Activated CD4-positive, CD25-positive, alpha-beta regulatory T cell treated with anti-CD3 and anti-CD28 coated beads, Interleukin-2, amount 50 U/mL, for 24 hours (primary cell): ENCODE measurements at regions not wholly inside any gene's neighbourhood (a gene's known extent, or its start where the extent isn't known, plus 50 kb on each side); places are given as distances from the start of the nearest gene placed in this dataset.

Source experiments
- ATAC-seq, 2 donors: fragments of 150-1000 bp; cut with Tn5 transposase; one replicate each; pipeline ENCODE4 v1.10.0; 2021; ENCODE audit warnings: mild to moderate bottlenecking in 1 of 2, moderate library complexity in 1 of 2

- ATAC-seq: no peak
Observed at GRCh38 chr1:115233598-115233997, 104.5 kb downstream of the NGF start.

- no peak for ATAC-seq
Observed at GRCh38 chr1:115230281-115230680, 107.8 kb downstream of the NGF start.

GRCh38 chr1:115229016-115229415 is 109.0 kb downstream of the NGF start:
- no peak for ATAC-seq

- ATAC-seq: no peak
Observed at GRCh38 chr1:115228191-115228590, 109.9 kb downstream of the NGF start.

- ATAC-seq: no peak
Observed at GRCh38 chr1:115227346-115228082, 110.5 kb downstream of the NGF start.

- ATAC-seq: no peak
Observed at GRCh38 chr1:115225993-115226685, 111.9 kb downstream of the NGF start.

GRCh38 chr1:115224636-115225035 is 113.4 kb downstream of the NGF start:
- no peak for ATAC-seq

GRCh38 chr1:115222616-115223402 is 115.2 kb downstream of the NGF start:
- ATAC-seq: no peak

GRCh38 chr1:115220340-115221270 is 117.4 kb downstream of the NGF start:
- ATAC-seq: no peak

GRCh38 chr1:115219927-115220326 is 118.1 kb downstream of the NGF start:
- no peak for ATAC-seq

- no peak for ATAC-seq
Observed at GRCh38 chr1:115218699-115219098, 119.3 kb downstream of the NGF start.

- ATAC-seq: no peak
Observed at GRCh38 chr1:115218034-115218405, 120.0 kb downstream of the NGF start.

- ATAC-seq: no peak
Observed at GRCh38 chr1:115217150-115218033, 120.7 kb downstream of the NGF start.

GRCh38 chr1:115215703-115216521 is 122.1 kb downstream of the NGF start:
- ATAC-seq: no peak

- ATAC-seq: no peak
Observed at GRCh38 chr1:115215110-115215509, 122.9 kb downstream of the NGF start.

GRCh38 chr1:115214098-115214497 is 124.0 kb downstream of the NGF start:
- ATAC-seq: no peak

GRCh38 chr1:115213130-115213529 is 123.8 kb upstream of the TSPAN2 start:
- no peak for ATAC-seq

- ATAC-seq: no peak
Observed at GRCh38 chr1:115211071-115211745, 121.9 kb upstream of the TSPAN2 start.

GRCh38 chr1:115210302-115210711 is 121.0 kb upstream of the TSPAN2 start:
- ATAC-seq: no peak

GRCh38 chr1:115204513-115204912 is 115.2 kb upstream of the TSPAN2 start:
- ATAC-seq: no peak
